ENCODE measurements at regions not wholly inside any gene's neighbourhood (a gene's known extent, or its start where the extent isn't known, plus 50 kb on each side); places are given as distances from the start of the nearest gene placed in this dataset.

DNA sequence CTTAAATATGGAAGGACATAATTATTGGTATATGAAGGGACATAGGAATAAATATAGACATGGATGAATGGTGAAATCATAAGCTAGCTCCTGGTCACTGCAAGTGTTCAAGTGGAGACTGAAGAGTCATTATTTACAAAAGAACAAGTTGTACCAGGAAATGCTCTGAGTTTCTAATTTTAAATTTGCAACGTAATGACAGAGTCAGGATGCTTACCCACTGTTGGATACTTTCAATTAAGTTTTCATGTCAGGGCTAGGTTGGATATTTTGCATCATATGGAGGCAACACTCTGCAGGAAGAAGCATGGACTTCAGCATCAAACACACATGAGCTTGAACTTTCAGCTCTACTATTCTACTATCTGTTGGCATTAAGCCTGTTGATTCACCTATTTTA lies 499.6 kb upstream of the C1orf87 start:
- H3K27ac ChIP-seq: no peak overlapping the region
- no peak overlapping the region for H3K4me3 ChIP-seq
- no peaks in the 10 kb centered on the region for H3K27me3 ChIP-seq
- WGBS, 2 donors: 4 to 27% methylated on average over 1 of the region's 1 CpG
- TF ChIP-seq, protein P1, sequence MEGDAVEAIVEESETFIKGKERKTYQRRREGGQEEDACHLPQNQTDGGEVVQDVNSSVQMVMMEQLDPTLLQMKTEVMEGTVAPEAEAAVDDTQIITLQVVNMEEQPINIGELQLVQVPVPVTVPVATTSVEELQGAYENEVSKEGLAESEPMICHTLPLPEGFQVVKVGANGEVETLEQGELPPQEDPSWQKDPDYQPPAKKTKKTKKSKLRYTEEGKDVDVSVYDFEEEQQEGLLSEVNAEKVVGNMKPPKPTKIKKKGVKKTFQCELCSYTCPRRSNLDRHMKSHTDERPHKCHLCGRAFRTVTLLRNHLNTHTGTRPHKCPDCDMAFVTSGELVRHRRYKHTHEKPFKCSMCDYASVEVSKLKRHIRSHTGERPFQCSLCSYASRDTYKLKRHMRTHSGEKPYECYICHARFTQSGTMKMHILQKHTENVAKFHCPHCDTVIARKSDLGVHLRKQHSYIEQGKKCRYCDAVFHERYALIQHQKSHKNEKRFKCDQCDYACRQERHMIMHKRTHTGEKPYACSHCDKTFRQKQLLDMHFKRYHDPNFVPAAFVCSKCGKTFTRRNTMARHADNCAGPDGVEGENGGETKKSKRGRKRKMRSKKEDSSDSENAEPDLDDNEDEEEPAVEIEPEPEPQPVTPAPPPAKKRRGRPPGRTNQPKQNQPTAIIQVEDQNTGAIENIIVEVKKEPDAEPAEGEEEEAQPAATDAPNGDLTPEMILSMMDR (IDR thresholded peaks at IDR 0.05): no peak
- TF ChIP-seq POLR2A (IDR thresholded peaks at IDR 0.05): no peak
- TF ChIP-seq EP300 (IDR thresholded peaks at IDR 0.05): no peak
- no peak for TF ChIP-seq POLR2AphosphoS5 (IDR thresholded peaks at IDR 0.05)
- no peak for DNase-seq
- no peaks in the 10 kb centered on the region for H3K36me3 ChIP-seq
- H3K9me3 ChIP-seq: no peaks in the 10 kb centered on the region
- intact Hi-C loops (cut with DNase I): no loop called here
- H3K4me1 ChIP-seq: no peaks in the 10 kb centered on the region

DNA sequence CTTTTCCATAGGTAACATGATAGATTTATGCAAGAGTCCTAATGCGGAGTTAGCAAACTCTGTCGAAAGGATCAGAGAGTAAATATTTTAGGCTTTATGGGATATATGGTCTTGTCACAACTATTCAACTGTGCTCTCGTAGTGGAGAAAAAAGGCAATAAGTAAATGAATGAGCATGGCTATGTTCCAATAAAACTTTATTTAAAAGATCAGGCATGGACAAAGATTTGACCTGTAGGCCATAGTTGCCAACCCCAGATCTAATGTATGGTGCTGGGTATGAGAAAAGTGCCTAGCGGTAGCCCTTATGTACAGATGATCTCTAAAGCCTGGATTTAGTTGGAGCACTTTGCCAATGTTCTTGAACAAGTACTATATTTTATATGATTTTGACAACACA lies 498.8 kb upstream of the C1orf87 start:
- Histone ChIP-seq H3K27me3 (no peaks in the 10 kb centered on the region), H3K4me1 (no peaks in the 10 kb centered on the region), H3K36me3 (no peaks in the 10 kb centered on the region), H3K27ac (no peak overlapping the region), H3K4me3 (no peak overlapping the region), H3K9me3 (no peaks in the 10 kb centered on the region)
- TF ChIP-seq, protein P1 (IDR thresholded peaks at IDR 0.05): no peak
- TF ChIP-seq POLR2A (IDR thresholded peaks at IDR 0.05): no peak
- TF ChIP-seq POLR2AphosphoS5 (IDR thresholded peaks at IDR 0.05): no peak
- no peak for TF ChIP-seq EP300 (IDR thresholded peaks at IDR 0.05)
- intact Hi-C loops (cut with DNase I): no loop called here
- DNase-seq: no peak
- 83 to 95% methylated on average over 4 of the region's 4 CpGs for WGBS, 2 donors

DNA sequence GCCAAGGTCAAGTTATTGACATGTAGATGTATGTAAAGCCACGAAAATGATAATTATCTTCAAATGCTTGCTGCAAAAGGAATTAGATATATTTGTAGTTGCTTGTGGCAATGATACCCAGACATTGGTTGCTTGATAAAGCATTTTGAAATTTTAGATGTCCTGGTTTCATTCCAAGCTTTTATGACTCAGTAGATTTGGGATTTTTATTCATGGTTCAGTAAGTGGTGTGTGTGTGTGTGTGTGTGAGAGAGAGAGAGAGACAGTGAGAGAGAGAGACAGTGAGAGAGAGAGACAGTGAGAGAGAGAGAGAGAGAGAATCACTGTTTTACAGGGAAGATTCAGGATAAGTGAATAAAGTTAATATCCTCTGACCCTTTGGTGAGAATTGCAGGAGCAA lies 498.2 kb upstream of the C1orf87 start:
- no peak for DNase-seq
- H3K4me1 ChIP-seq: no peaks in the 10 kb centered on the region
- intact Hi-C loops (cut with DNase I): no loop called here
- no peaks in the 10 kb centered on the region for H3K36me3 ChIP-seq
- H3K4me3 ChIP-seq: no peak overlapping the region
- H3K9me3 ChIP-seq: no peaks in the 10 kb centered on the region
- H3K27me3 ChIP-seq: no peaks in the 10 kb centered on the region
- WGBS, 2 donors: 82 to 87% methylated on average over 1 of the region's 1 CpG
- TF ChIP-seq EP300 (IDR thresholded peaks at IDR 0.05) (no peak), POLR2AphosphoS5 (IDR thresholded peaks at IDR 0.05) (no peak), POLR2A (IDR thresholded peaks at IDR 0.05) (no peak)
- TF ChIP-seq, protein P1 (IDR thresholded peaks at IDR 0.05): no peak
- H3K27ac ChIP-seq: no peak overlapping the region

- WGBS, 2 donors: 96 to 97% methylated on average over 2 of the region's 2 CpGs
- intact Hi-C loops (cut with DNase I): no loop called here
These were observed 495.6 kb upstream of the C1orf87 start for GRCh38 chr1:60569189-60569588.

DNA sequence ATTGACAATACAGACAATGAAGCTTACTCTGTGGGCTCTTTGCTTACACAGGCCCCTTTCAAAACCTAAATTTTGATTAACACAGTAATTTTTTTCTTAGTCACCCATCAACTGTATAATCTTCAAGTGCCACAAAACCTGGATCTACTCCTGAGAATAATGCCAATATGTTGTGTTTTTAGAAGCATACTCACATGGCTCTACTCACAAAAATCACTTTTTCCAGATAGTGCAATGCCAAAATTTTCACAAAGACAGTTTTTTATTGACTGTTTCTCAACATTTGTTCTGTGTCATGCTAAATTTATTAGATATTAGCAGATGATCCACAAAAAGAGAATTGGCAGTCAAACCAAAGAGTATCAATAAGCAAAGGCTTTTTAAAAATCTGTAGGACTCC lies 493.7 kb upstream of the C1orf87 start:
- no peaks in the 10 kb centered on the region for H3K9me3 ChIP-seq
- H3K36me3 ChIP-seq: no peaks in the 10 kb centered on the region
- no peak overlapping the region for H3K4me3 ChIP-seq
- H3K4me1 ChIP-seq: no peaks in the 10 kb centered on the region
- no peak overlapping the region for H3K27ac ChIP-seq
- intact Hi-C loops (cut with DNase I): no loop called here
- H3K27me3 ChIP-seq: no peaks in the 10 kb centered on the region
- TF ChIP-seq EP300 (IDR thresholded peaks at IDR 0.05): no peak
- TF ChIP-seq, protein P1 (IDR thresholded peaks at IDR 0.05): no peak
- TF ChIP-seq POLR2AphosphoS5 (IDR thresholded peaks at IDR 0.05): no peak
- TF ChIP-seq POLR2A (IDR thresholded peaks at IDR 0.05): no peak
- DNase-seq: no peak

More at GRCh38 chr1:60569189-60569588, 495.6 kb upstream of the C1orf87 start:
- Histone ChIP-seq H3K9me3 (no peaks in the 10 kb centered on the region), H3K27ac (no peak overlapping the region), H3K27me3 (no peaks in the 10 kb centered on the region), H3K4me1 (no peaks in the 10 kb centered on the region), H3K4me3 (no peak overlapping the region), H3K36me3 (no peaks in the 10 kb centered on the region)
- TF ChIP-seq, protein P1 (IDR thresholded peaks at IDR 0.05): no peak
- no peak for TF ChIP-seq POLR2AphosphoS5 (IDR thresholded peaks at IDR 0.05)
- no peak for TF ChIP-seq POLR2A (IDR thresholded peaks at IDR 0.05)
- no peak for TF ChIP-seq EP300 (IDR thresholded peaks at IDR 0.05)
- no peak for DNase-seq
